ENCODE measurements at regions not wholly inside any gene's neighbourhood (a gene's known extent, or its start where the extent isn't known, plus 50 kb on each side); places are given as distances from the start of the nearest gene placed in this dataset.

- in situ Hi-C loops (cut with MboI), result no loop called here
- RAD21 ChIA-PET (ENCODE audit: unreplicated experiment), result no interaction called here
Measured at GRCh38 chr4:169927280-169927679, 98.9 kb downstream of the MFAP3L start.

More at GRCh38 chr4:169927280-169927679, 98.9 kb downstream of the MFAP3L start:
- intact Hi-C loops (cut with micrococcal nuclease; ENCODE audit: unreplicated experiment), result no loop called here
- no TSS peak for BruUV-seq (replicated peaks)
- Histone ChIP-seq H3K9me3 (replicated peaks; ENCODE audit: control insufficient read depth, insufficient read depth, low read length) (no peaks in the 10 kb centered on the region), H3K9ac (ENCODE audit: control insufficient read depth, insufficient read depth, low read length) (no peak overlapping the region), H3K4me2 (ENCODE audit: control insufficient read depth, insufficient read depth) (no peak overlapping the region), H3K27me3 (replicated peaks in 1 of 2; ENCODE audit: control insufficient read depth in 2 of 2, insufficient read depth in 2 of 2, low read length in 1 of 2) (0 out of 4 replicates have a peak, but pooled peaks cover 0 to 1% of the 10 kb centered on the region in 2 experiments), H3K79me2 (ENCODE audit: control insufficient read depth, insufficient read depth, low read length) (no peaks in the 10 kb centered on the region), H3K4me3 (no peak overlapping the region), H3K36me3 (ENCODE audit: control insufficient read depth in 2 of 2, insufficient read depth in 2 of 2, low read length in 1 of 2) (no peaks in the 10 kb centered on the region), H4K20me1 (ENCODE audit: control insufficient read depth, insufficient read depth) (no peaks in the 10 kb centered on the region), H3K27ac (ENCODE audit: control insufficient read depth, insufficient read depth) (no peak overlapping the region), H2AFZ (ENCODE audit: control insufficient read depth, low read depth, low read length) (no peak overlapping the region), H3K4me1 (ENCODE audit: control insufficient read depth, insufficient read depth, low read length) (no peaks in the 10 kb centered on the region)
- WGBS (ENCODE audit: insufficient coverage, insufficient replicate concordance, low lambda C conversion rate, missing lambda C conversion rate), result 3% methylated on average over 4 of the region's 4 CpGs
- ChIA-PET CTCF (no interaction called here), SMC1A (ENCODE audit: uncharacterized antibody, unreplicated experiment) (no interaction called here), POLR2A (no interaction called here)
- peak; percentile 54 for ATAC-seq
- TF ChIP-seq WRNIP1 (IDR thresholded peaks at IDR 0.05; ENCODE audit: borderline replicate concordance, low read depth, low read length) (no peak), RFX5 (IDR thresholded peaks at IDR 0.05; ENCODE audit: low read depth, low read length) (no peak), RBBP5 (conservative IDR thresholded peaks at IDR 0.05) (no peak), GABPA (IDR thresholded peaks at IDR 0.05; ENCODE audit: low read depth) (no peak), GATAD2B (conservative IDR thresholded peaks at IDR 0.05; ENCODE audit: low read depth) (no peak), PAX8 (IDR thresholded peaks at IDR 0.05) (no peak), SMAD1 (IDR thresholded peaks at IDR 0.05; ENCODE audit: low read depth, partially characterized antibody) (no peak), EGR1 (IDR thresholded peaks at IDR 0.05; ENCODE audit: borderline replicate concordance in 1 of 2, low read depth in 2 of 2, low read length in 2 of 2) (no peak), IRF4 (IDR thresholded peaks at IDR 0.05; ENCODE audit: low read depth, low read length) (no peak), CEBPB (IDR thresholded peaks at IDR 0.05; ENCODE audit: borderline replicate concordance in 1 of 2, low read depth in 2 of 2, low read length in 2 of 2) (no peak), CTCF (IDR thresholded peaks at IDR 0.05 in 2 of 3, conservative IDR thresholded peaks at IDR 0.05 in 1 of 3; ENCODE audit: control insufficient read depth in 2 of 3, extremely low read depth in 1 of 3, insufficient read depth in 1 of 3, low read depth in 3 of 3, low read length in 3 of 3) (no peak), USF2 (IDR thresholded peaks at IDR 0.05; ENCODE audit: borderline replicate concordance, low read depth, low read length) (no peak), E2F4 (IDR thresholded peaks at IDR 0.05; ENCODE audit: low read depth, low read length) (no peak), DPF2 (IDR thresholded peaks at IDR 0.05) (no peak), CBX5 (IDR thresholded peaks at IDR 0.05; ENCODE audit: low read depth) (no peak), ZNF592 (IDR thresholded peaks at IDR 0.05) (no peak), JUNB (IDR thresholded peaks at IDR 0.05) (no peak)
- DNase-seq (ENCODE audit: low read depth, low spot score), result no peak
- FAIRE-seq, result no peak

Data from GM12878 (cell line).